ENCODE measurements at regions not wholly inside any gene's neighbourhood (a gene's known extent, or its start where the extent isn't known, plus 50 kb on each side); places are given as distances from the start of the nearest gene placed in this dataset.

GRCh38 chr21:35368326-35368725 lies 319.2 kb upstream of the RUNX1 start:
- TF ChIP-seq MAZ (IDR thresholded peaks at IDR 0.05; ENCODE audit: borderline replicate concordance, low read depth, low read length) (no peak), POLR2A (IDR thresholded peaks at IDR 0.05; ENCODE audit: low read length) (no peak), CTCF (IDR thresholded peaks at IDR 0.05) (no peak), ZFP36 (IDR thresholded peaks at IDR 0.05; ENCODE audit: borderline replicate concordance, partially characterized antibody) (no peak), ZNF302 (CRISPR knock-in tag; IDR thresholded peaks at IDR 0.05) (no peak), MAFK (IDR thresholded peaks at IDR 0.05; ENCODE audit: partially characterized antibody) (no peak)

Measured in A549 (cell line).